Brain microvascular endothelial cell (primary cell): ENCODE measurements at regions not wholly inside any gene's neighbourhood (a gene's known extent, or its start where the extent isn't known, plus 50 kb on each side); places are given as distances from the start of the nearest gene placed in this dataset.

Experiments used
- DNase-seq: peaks from one replicate; pipeline ENCODE4 v3.0.0-alpha.2; 2020
- H3K27ac ChIP-seq: fragments of 250-450 bp; sonication (Bioruptor Pico); 2 replicates; pipeline ENCODE4 v1.5.1; 2020; ENCODE audit warnings: mild to moderate bottlenecking, moderate library complexity
- H3K27me3 ChIP-seq: fragments of 250-450 bp; sonication (Bioruptor Pico); replicated peaks from 2 replicates; pipeline ENCODE4 v1.5.1; 2020; ENCODE audit warnings: mild to moderate bottlenecking
- H3K36me3 ChIP-seq: fragments of 250-450 bp; sonication (Bioruptor Pico); replicated peaks from 2 replicates; pipeline ENCODE4 v1.5.1; 2020; ENCODE audit warnings: mild to moderate bottlenecking
- H3K4me3 ChIP-seq: 2 replicates; pipeline ENCODE4 v1.5.1; 2011; ENCODE audit warnings: low read depth, mild to moderate bottlenecking, control low read depth, low read length, moderate library complexity
- CTCF ChIP-seq: IDR thresholded peaks from 2 replicates; pipeline ENCODE4 v1.5.1; 2011; ENCODE audit warnings: low read depth, mild to moderate bottlenecking, moderate library complexity, low read length, control low read depth, inconsistent platforms; ENCODE audit errors: missing control alignments
- in situ Hi-C: cut with HindIII; loops from 2 replicates; pipeline ENCODE4 v1.10.0; 2017; ENCODE audit warnings: low sequenced_read_pairs, low pct_ligation_motif_present

DNA sequence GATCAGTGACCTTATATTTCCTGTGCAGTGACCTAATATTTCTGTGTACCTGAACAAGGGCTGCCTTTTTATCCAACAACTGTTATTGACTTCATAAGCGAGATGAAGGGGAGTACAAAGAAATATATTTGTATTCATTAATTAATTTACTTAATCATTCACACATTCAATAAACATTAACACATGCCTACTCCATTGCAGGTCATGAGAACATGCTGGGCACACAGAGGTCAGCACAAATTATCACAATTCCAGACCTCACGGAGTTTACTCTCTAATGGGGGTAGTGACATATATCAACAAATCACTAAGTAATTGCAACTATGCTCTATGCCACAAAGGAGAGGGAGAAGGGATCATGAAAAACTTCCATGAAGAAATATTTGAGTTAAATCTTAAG is 614.6 kb downstream of the TOX3 start:
- Histone ChIP-seq H3K27me3 (no peaks in the 10 kb centered on the region), H3K36me3 (no peaks in the 10 kb centered on the region), H3K27ac (no peak overlapping the region), H3K4me3 (no peak overlapping the region)
- TF ChIP-seq CTCF, result no peak
- no peak for DNase-seq
- in situ Hi-C loops, result no loop called here

DNA sequence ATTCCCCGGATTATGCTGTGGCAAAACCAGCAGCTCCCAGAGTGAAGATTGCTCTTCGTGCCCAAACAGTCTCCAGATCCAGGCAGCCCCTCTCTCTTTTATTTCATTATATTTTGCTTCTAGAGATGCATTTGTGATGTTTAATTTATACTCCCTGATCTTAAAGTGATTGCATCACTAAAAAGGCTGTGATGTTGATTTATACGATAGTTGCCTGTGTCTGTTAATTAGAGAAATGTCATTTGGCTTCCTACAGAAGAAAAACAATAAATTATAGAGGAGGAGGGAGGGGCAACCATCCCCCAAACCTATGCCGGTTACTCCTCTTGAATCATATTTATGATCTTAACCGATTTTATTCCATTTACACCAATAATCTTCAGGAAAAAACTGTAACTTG is 615.3 kb downstream of the TOX3 start:
- in situ Hi-C loops, result no loop called here

DNA sequence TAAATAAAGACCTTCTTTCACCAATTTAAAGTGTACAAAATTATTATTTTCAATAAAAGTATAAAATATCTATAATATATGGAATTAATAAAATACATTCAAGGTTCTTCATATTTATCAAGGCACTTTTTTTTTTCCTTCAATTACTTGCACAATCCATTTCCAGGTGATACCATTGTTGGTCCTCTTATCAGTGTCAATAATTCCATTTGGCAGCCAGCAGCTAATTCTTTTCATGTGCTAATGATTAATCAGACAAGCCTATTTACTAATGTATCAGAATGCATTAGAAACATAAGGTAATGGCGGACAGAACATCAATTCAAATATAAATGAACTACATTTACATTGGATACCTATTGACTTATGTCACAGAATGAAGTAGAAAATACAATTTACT is 622.2 kb downstream of the TOX3 start:
- in situ Hi-C loops, result no loop called here
- TF ChIP-seq CTCF, result no peak
- Histone ChIP-seq H3K27me3 (no peaks in the 10 kb centered on the region), H3K4me3 (no peak overlapping the region), H3K36me3 (no peaks in the 10 kb centered on the region), H3K27ac (no peak overlapping the region)
- no peak for DNase-seq

More for the DNA sequence above, 615.3 kb downstream of the TOX3 start:
- Histone ChIP-seq H3K36me3 (no peaks in the 10 kb centered on the region), H3K27ac (no peak overlapping the region), H3K4me3 (no peak overlapping the region), H3K27me3 (no peaks in the 10 kb centered on the region)
- DNase-seq, result no peak
- no peak for TF ChIP-seq CTCF

- in situ Hi-C loops, result no loop called here
- no peak overlapping the region for H3K4me3 ChIP-seq
- no peaks in the 10 kb centered on the region for H3K36me3 ChIP-seq
- no peak for TF ChIP-seq CTCF
- DNase-seq, result no peak
- no peaks in the 10 kb centered on the region for H3K27me3 ChIP-seq
- H3K27ac ChIP-seq, result no peak overlapping the region
Measured at GRCh38 chr16:51922476-51922875, 624.5 kb downstream of the TOX3 start.

DNA sequence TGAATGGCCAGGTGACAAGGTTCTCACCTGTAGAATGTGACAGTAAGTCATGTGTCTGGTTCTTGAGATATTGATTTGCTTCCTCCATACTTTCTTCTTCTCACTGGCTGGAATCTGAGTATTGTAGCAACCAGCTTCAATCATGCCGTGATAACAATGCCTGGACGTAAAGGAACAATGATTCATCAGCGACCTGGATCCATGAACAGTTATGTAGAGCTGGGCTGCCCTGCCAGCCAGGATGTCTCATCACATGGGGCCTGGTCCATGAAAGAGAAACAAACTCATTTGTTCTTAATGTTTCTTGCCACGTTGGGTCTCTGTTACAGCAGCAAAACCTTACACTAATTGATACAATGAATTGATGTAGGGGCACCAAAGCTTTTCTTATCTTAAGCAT is 627.2 kb downstream of the TOX3 start:
- no peak for TF ChIP-seq CTCF
- DNase-seq, result peak; percentile 20
- in situ Hi-C loops, result no loop called here

DNA sequence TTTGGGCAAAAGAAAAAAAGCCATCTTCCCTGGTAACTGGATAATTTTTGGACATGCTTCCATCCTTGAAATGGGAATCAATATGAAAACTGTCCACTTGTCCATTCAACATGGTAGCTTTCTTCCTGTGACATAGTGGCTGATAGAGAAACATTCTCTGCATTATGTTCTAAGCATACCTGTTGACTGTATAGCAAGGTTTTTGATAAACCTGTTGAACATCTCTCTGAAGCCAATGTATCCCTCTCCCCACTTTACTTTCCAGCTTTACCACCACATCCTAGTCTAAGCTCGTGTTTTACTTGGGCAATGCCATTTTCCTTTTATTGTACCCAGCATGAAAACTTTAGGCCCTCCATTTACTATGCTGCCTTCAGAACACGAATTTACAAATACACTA is 630.1 kb downstream of the TOX3 start:
- in situ Hi-C loops, result no loop called here
- TF ChIP-seq CTCF, result no peak
- no peaks in the 10 kb centered on the region for H3K27me3 ChIP-seq
- DNase-seq, result no peak
- H3K36me3 ChIP-seq, result no peaks in the 10 kb centered on the region
- H3K27ac ChIP-seq, result no peak overlapping the region
- H3K4me3 ChIP-seq, result no peak overlapping the region

More for the DNA sequence above, 627.2 kb downstream of the TOX3 start:
- no peaks in the 10 kb centered on the region for H3K36me3 ChIP-seq
- H3K4me3 ChIP-seq, result no peak overlapping the region
- no peaks in the 10 kb centered on the region for H3K27me3 ChIP-seq
- no peak overlapping the region for H3K27ac ChIP-seq
